Neural cell (in vitro differentiated cells): ENCODE measurements at regions not wholly inside any gene's neighbourhood (a gene's known extent, or its start where the extent isn't known, plus 50 kb on each side); places are given as distances from the start of the nearest gene placed in this dataset.
"Not testable (repeated sequence)": the region's sequence is repeated elsewhere in the genome, so short reads cannot be mapped to it uniquely, and the experiment has no call there.

Experiments used
- H2AFZ ChIP-seq: fragments of 200-600, 300-800 bp; sonication (generic), shearing (Covaris generic); 2 replicates; pipeline ENCODE4 v1.6.0; 2014; ENCODE audit warnings: low read depth, mild to moderate bottlenecking, antibody characterized with exemption, low read length, moderate library complexity
- H3F3A ChIP-seq: fragments of 200-600 bp; shearing (Covaris generic); 2 replicates; pipeline ENCODE4 v1.6.1; 2016; ENCODE audit warnings: mild to moderate bottlenecking, moderate library complexity, mixed read lengths, antibody characterized with exemption, low read length; ENCODE audit not compliant: insufficient read depth, poor library complexity, severe bottlenecking
- H3K27ac ChIP-seq: fragments of 200-600, 300-800 bp; sonication (generic), shearing (Covaris generic); 2 replicates; pipeline ENCODE4 v1.5.1; 2014; ENCODE audit warnings: mild to moderate bottlenecking, low read length, moderate library complexity
- H3K27me3 ChIP-seq: fragments of 300-800, 200-600 bp; sonication (generic), shearing (Covaris generic); 2 replicates; pipeline ENCODE4 v1.6.0; 2014; ENCODE audit warnings: mild to moderate bottlenecking, low read depth, low read length, moderate library complexity; ENCODE audit not compliant: insufficient read depth
- H3K36me3 ChIP-seq: fragments of 300-800, 200-600 bp; sonication (generic), shearing (Covaris generic); 2 replicates; pipeline ENCODE4 v1.5.1; 2014; ENCODE audit warnings: mild to moderate bottlenecking, antibody characterized with exemption, low read length, moderate library complexity; ENCODE audit not compliant: insufficient read depth
- H3K4me2 ChIP-seq: fragments of 300-800, 200-600 bp; sonication (generic), shearing (Covaris generic); 2 replicates; pipeline ENCODE4 v1.6.0; 2014; ENCODE audit warnings: mild to moderate bottlenecking, low read length
- H3K4me3 ChIP-seq: fragments of 300-800, 200-600 bp; sonication (generic), shearing (Covaris generic); 2 replicates; pipeline ENCODE4 v1.5.1; 2014; ENCODE audit warnings: mild to moderate bottlenecking, low read length, moderate library complexity
- H3K79me2 ChIP-seq: fragments of 200-600 bp; shearing (Covaris generic); replicated peaks from 2 replicates; pipeline ENCODE4 v1.6.0; 2014; ENCODE audit warnings: mild to moderate bottlenecking, low read length, moderate library complexity; ENCODE audit not compliant: insufficient read depth
- H3K9ac ChIP-seq: fragments of 300-800, 200-600 bp; sonication (generic), shearing (Covaris generic); 2 replicates; pipeline ENCODE4 v1.6.1; 2016; ENCODE audit warnings: mild to moderate bottlenecking, low read length, mixed read lengths
- H3K9me2 ChIP-seq: fragments of 200-600 bp; shearing (Covaris generic); 2 replicates; pipeline ENCODE4 v1.6.1; 2016; ENCODE audit warnings: mild to moderate bottlenecking, low read length, mixed read lengths; ENCODE audit not compliant: insufficient read depth
- H3K9me3 ChIP-seq: fragments of 200-600, 300-800 bp; sonication (generic), shearing (Covaris generic); 2 replicates; pipeline ENCODE4 v1.6.1; 2016; ENCODE audit warnings: mild to moderate bottlenecking, mixed run types, low read length, moderate library complexity, mixed read lengths
- H4K20me1 ChIP-seq: fragments of 200-600 bp; shearing (Covaris generic); 2 replicates; pipeline ENCODE4 v1.6.1; 2016; ENCODE audit warnings: mild to moderate bottlenecking, mixed run types; ENCODE audit not compliant: insufficient read depth
- EP300 ChIP-seq: fragments of 450-650 bp; conservative IDR thresholded peaks from 2 replicates; pipeline ENCODE4 v1.6.1; 2014; ENCODE audit warnings: antibody characterized with exemption, mild to moderate bottlenecking, moderate library complexity; ENCODE audit not compliant: poor library complexity, severe bottlenecking
- EZH2 ChIP-seq: fragments of 200-600, 300-800 bp; shearing (Covaris generic), sonication (generic); IDR thresholded peaks from 2 replicates; pipeline ENCODE4 v1.6.1; 2014; ENCODE audit warnings: antibody characterized with exemption, low read length, borderline replicate concordance, mild to moderate bottlenecking; ENCODE audit not compliant: insufficient read depth, poor library complexity, severe bottlenecking
- MXI1 ChIP-seq: fragments of 450-650 bp; conservative IDR thresholded peaks from 2 replicates; pipeline ENCODE4 v1.6.1; 2014; ENCODE audit warnings: antibody characterized with exemption, mild to moderate bottlenecking; ENCODE audit not compliant: poor library complexity, severe bottlenecking
- POLR2AphosphoS5 ChIP-seq: IDR thresholded peaks from 2 replicates; pipeline ENCODE4 v1.6.1; 2012
- RAD21 ChIP-seq: fragments of 450-650 bp; conservative IDR thresholded peaks from 2 replicates; pipeline ENCODE4 v1.6.1; 2014; ENCODE audit warnings: antibody characterized with exemption, mild to moderate bottlenecking, moderate library complexity
- REST ChIP-seq: IDR thresholded peaks from 2 replicates; pipeline ENCODE4 v1.6.1; 2012; ENCODE audit warnings: borderline replicate concordance
- SMC3 ChIP-seq: fragments of 450-650 bp; conservative IDR thresholded peaks from 2 replicates; pipeline ENCODE4 v1.6.1; 2014; ENCODE audit warnings: antibody characterized with exemption, mild to moderate bottlenecking, moderate library complexity; ENCODE audit not compliant: poor library complexity
- TAF1 ChIP-seq: IDR thresholded peaks from 2 replicates; pipeline ENCODE4 v1.6.1; 2012; ENCODE audit warnings: low read depth
- TF ChIP-seq, protein P1 (sequence below): fragments of 450-650 bp; IDR thresholded peaks from 2 replicates; pipeline ENCODE4 v1.5.1; 2014; ENCODE audit warnings: antibody characterized with exemption, mild to moderate bottlenecking, moderate library complexity; ENCODE audit not compliant: poor library complexity, severe bottlenecking

- Histone ChIP-seq H4K20me1 (no peaks in the 10 kb centered on the region), H3K79me2 (no peaks in the 10 kb centered on the region), H3K27ac (no peak overlapping the region), H3K9me2 (no peaks in the 10 kb centered on the region), H3F3A (no peaks in the 10 kb centered on the region), H3K4me2 (no peak overlapping the region), H3K4me3 (no peak overlapping the region), H3K9me3 (no peaks in the 10 kb centered on the region), H3K36me3 (no peaks in the 10 kb centered on the region), H3K9ac (no peak overlapping the region), H2AFZ (no peak overlapping the region), H3K27me3 (no peaks in the 10 kb centered on the region)
- no peak for TF ChIP-seq EZH2
- TF ChIP-seq, protein P1, sequence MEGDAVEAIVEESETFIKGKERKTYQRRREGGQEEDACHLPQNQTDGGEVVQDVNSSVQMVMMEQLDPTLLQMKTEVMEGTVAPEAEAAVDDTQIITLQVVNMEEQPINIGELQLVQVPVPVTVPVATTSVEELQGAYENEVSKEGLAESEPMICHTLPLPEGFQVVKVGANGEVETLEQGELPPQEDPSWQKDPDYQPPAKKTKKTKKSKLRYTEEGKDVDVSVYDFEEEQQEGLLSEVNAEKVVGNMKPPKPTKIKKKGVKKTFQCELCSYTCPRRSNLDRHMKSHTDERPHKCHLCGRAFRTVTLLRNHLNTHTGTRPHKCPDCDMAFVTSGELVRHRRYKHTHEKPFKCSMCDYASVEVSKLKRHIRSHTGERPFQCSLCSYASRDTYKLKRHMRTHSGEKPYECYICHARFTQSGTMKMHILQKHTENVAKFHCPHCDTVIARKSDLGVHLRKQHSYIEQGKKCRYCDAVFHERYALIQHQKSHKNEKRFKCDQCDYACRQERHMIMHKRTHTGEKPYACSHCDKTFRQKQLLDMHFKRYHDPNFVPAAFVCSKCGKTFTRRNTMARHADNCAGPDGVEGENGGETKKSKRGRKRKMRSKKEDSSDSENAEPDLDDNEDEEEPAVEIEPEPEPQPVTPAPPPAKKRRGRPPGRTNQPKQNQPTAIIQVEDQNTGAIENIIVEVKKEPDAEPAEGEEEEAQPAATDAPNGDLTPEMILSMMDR: no peak
- TF ChIP-seq SMC3: no peak
- TF ChIP-seq POLR2AphosphoS5: no peak
- TF ChIP-seq TAF1: no peak
- no peak for TF ChIP-seq EP300
- TF ChIP-seq MXI1: no peak
- TF ChIP-seq REST: no peak
- TF ChIP-seq RAD21: no peak
Observed at GRCh38 chr16:88202207-88202745, 180.5 kb upstream of the ZNF469 start.

DNA sequence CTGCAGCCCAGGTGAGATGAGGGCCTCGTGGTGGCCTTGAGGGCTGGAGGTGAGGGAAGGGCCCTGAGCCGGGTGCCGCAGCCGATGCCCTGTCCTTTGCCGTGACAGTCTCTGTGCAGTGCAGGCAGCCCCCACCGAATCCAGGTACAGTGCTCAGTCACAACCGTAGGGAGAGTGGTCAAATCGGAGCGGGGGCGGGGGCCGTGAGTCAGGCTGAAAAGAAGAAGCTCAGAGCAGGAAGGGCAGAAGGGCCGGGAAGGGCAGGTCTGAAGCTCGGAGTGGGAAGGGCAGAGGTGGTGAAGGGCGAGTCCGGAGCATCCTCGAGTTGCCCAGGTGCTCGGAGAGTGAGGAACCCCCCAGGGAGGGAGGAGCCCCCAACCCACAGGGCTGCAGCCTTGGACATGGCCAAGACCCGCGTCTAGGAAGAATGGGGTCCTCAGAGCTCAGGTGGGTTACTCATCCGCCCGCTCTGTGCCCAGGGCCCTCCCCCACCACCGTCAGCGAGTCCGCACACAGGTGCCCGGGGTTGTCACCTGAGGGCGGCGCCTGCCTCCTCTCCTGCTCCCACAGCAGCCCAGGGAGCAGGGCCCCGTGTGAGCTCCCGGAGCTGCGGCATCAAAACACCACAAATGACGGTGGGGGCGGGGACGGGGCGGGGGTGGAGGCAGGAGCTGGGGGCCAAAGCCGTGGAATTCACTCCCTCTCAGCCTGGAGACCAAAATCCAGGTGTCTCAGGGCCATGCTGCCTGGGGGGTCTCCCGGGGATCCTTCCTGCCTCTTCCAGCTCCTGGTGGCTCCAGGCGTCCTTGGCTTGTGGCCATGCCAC is 179.7 kb upstream of the ZNF469 start:
- not testable (repeated sequence) for H3K27me3 ChIP-seq, H3K27ac ChIP-seq, H2AFZ ChIP-seq, H3K4me3 ChIP-seq, H3F3A ChIP-seq, H3K9ac ChIP-seq, H4K20me1 ChIP-seq, H3K4me2 ChIP-seq, H3K9me2 ChIP-seq, H3K9me3 ChIP-seq, H3K79me2 ChIP-seq, H3K36me3 ChIP-seq

GRCh38 chr16:88204131-88205110 is 178.3 kb upstream of the ZNF469 start:
- H3K79me2 ChIP-seq, H3K9ac ChIP-seq, H3K27ac ChIP-seq, H3F3A ChIP-seq, H4K20me1 ChIP-seq, H3K9me2 ChIP-seq, H3K9me3 ChIP-seq, H2AFZ ChIP-seq, H3K4me3 ChIP-seq, H3K36me3 ChIP-seq, H3K4me2 ChIP-seq, H3K27me3 ChIP-seq: not testable (repeated sequence)

GRCh38 chr16:88205482-88205881 is 177.3 kb upstream of the ZNF469 start:
- H3K9me2 ChIP-seq, H3K79me2 ChIP-seq, H3K4me3 ChIP-seq, H3K9ac ChIP-seq, H3K36me3 ChIP-seq, H3K9me3 ChIP-seq, H3K27ac ChIP-seq, H3F3A ChIP-seq, H4K20me1 ChIP-seq, H3K27me3 ChIP-seq, H2AFZ ChIP-seq, H3K4me2 ChIP-seq: not testable (repeated sequence)
